Gastrocnemius medialis (tissue), 4 donors: ENCODE measurements at regions not wholly inside any gene's neighbourhood (a gene's known extent, or its start where the extent isn't known, plus 50 kb on each side); places are given as distances from the start of the nearest gene placed in this dataset.

ENCODE experiments used
- POLR2A ChIP-seq, 2 donors: fragments of 450-650 bp; IDR thresholded peaks; one replicate each; pipeline ENCODE4 v1.6.1; 2017; ENCODE audit warnings: antibody characterized with exemption in 2 of 2, mild to moderate bottlenecking in 2 of 2, moderate library complexity in 2 of 2
- TF ChIP-seq, protein P1 (sequence below), 5 experiments: fragments of 450-650 bp in 3 of 5; fragments of 200-600 bp in 2 of 5; sonication (generic) in 2 of 5; IDR thresholded peaks in 4 of 5; conservative IDR thresholded peaks in 1 of 5; 1 replicate in 4 of 5; 2 replicates in 1 of 5; pipeline ENCODE4 v1.5.1; 2016 to 2019; ENCODE audit warnings: antibody characterized with exemption in 5 of 5, mild to moderate bottlenecking in 3 of 5, moderate library complexity in 3 of 5

DNA sequence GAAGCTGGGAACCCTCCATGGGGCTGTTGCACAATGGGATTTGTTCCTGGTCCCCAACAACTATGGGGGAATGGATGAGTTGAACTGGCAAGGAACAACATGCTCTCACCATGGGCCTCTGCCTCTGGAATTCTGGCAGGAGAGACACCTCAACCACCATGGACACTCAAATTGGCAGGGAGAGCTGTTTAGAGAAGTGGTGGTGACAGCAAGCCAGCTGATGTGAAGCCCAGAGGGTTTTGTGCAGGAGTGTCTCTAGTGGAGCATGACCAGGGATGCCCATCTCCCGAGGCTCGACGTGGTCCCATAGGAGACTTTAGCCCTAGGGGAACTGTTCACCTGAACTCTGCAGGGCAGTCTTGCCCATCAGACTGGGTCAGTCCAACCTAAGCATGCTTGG lies 345.2 kb upstream of the CCDC196 start:
- TF ChIP-seq, protein P1, sequence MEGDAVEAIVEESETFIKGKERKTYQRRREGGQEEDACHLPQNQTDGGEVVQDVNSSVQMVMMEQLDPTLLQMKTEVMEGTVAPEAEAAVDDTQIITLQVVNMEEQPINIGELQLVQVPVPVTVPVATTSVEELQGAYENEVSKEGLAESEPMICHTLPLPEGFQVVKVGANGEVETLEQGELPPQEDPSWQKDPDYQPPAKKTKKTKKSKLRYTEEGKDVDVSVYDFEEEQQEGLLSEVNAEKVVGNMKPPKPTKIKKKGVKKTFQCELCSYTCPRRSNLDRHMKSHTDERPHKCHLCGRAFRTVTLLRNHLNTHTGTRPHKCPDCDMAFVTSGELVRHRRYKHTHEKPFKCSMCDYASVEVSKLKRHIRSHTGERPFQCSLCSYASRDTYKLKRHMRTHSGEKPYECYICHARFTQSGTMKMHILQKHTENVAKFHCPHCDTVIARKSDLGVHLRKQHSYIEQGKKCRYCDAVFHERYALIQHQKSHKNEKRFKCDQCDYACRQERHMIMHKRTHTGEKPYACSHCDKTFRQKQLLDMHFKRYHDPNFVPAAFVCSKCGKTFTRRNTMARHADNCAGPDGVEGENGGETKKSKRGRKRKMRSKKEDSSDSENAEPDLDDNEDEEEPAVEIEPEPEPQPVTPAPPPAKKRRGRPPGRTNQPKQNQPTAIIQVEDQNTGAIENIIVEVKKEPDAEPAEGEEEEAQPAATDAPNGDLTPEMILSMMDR (IDR thresholded peaks at IDR 0.05 in 4 of 5, conservative IDR thresholded peaks at IDR 0.05 in 1 of 5): no peak
- TF ChIP-seq POLR2A (IDR thresholded peaks at IDR 0.05): no peak
